Neural crest cell (in vitro differentiated cells): ENCODE measurements at regions not wholly inside any gene's neighbourhood (a gene's known extent, or its start where the extent isn't known, plus 50 kb on each side); places are given as distances from the start of the nearest gene placed in this dataset.

ENCODE experiments used
- DNase-seq: peaks from one replicate; pipeline ENCODE4 v3.0.0; 2021; ENCODE audit warnings: low read depth, mixed read lengths, low spot score
- H3K27ac Mint-ChIP-seq: one replicate; pipeline ENCODE4 v1.8.0; 2021; ENCODE audit warnings: mild to moderate bottlenecking, mixed read lengths; ENCODE audit not compliant: unreplicated experiment
- H3K27me3 Mint-ChIP-seq: 2 replicates; pipeline ENCODE4 v1.8.0; 2021; ENCODE audit warnings: low read depth, mild to moderate bottlenecking, mixed read lengths
- H3K36me3 Mint-ChIP-seq: 2 replicates; pipeline ENCODE4 v1.8.0; 2021; ENCODE audit warnings: low read depth, mild to moderate bottlenecking, mixed read lengths
- H3K4me1 Mint-ChIP-seq: 2 replicates; pipeline ENCODE4 v1.8.0; 2021; ENCODE audit warnings: mixed read lengths
- H3K4me3 Mint-ChIP-seq: one replicate; pipeline ENCODE4 v1.8.0; 2021; ENCODE audit warnings: mild to moderate bottlenecking, mixed read lengths
- H3K9me3 Mint-ChIP-seq: 2 replicates; pipeline ENCODE4 v1.8.0; 2021; ENCODE audit warnings: mixed read lengths
- TF ChIP-seq, protein P1 (sequence below): fragments of 200-600 bp; sonication (generic); conservative IDR thresholded peaks from 2 replicates; pipeline ENCODE4 v1.5.0; 2021; ENCODE audit warnings: antibody characterized with exemption, mild to moderate bottlenecking

GRCh38 chr10:23525406-23525805 lies 86.5 kb downstream of the OTUD1 start:
- Mint-ChIP-seq H3K4me3 (no peak overlapping the region), H3K4me1 (no peaks in the 10 kb centered on the region), H3K9me3 (no peaks in the 10 kb centered on the region), H3K36me3 (no peaks in the 10 kb centered on the region), H3K27me3 (peaks cover 19% of the 10 kb centered on the region), H3K27ac (no peak overlapping the region)
- TF ChIP-seq, protein P1, sequence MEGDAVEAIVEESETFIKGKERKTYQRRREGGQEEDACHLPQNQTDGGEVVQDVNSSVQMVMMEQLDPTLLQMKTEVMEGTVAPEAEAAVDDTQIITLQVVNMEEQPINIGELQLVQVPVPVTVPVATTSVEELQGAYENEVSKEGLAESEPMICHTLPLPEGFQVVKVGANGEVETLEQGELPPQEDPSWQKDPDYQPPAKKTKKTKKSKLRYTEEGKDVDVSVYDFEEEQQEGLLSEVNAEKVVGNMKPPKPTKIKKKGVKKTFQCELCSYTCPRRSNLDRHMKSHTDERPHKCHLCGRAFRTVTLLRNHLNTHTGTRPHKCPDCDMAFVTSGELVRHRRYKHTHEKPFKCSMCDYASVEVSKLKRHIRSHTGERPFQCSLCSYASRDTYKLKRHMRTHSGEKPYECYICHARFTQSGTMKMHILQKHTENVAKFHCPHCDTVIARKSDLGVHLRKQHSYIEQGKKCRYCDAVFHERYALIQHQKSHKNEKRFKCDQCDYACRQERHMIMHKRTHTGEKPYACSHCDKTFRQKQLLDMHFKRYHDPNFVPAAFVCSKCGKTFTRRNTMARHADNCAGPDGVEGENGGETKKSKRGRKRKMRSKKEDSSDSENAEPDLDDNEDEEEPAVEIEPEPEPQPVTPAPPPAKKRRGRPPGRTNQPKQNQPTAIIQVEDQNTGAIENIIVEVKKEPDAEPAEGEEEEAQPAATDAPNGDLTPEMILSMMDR = peak; percentile 40
- DNase-seq = no peak

DNA sequence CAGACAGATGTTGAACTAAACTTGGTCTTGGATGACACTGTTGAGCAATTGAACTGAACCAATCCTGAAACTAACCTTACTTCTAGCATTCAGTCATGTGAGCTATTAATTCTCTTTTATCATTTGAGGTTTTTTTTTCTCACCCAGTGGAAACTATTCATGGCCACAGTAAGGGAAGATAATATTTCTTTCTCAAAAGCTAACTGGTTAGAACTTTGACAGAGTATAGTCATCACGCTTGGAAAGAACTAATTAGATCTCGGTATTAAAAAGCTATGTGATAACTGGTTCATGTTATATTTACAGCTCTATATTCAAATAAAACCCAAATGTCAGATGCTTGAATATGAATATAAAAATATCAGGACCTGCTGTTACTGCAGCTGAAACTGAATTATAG lies 89.5 kb downstream of the OTUD1 start:
- peaks cover 3% of the 10 kb centered on the region for H3K27me3 Mint-ChIP-seq
- no peaks in the 10 kb centered on the region for H3K36me3 Mint-ChIP-seq
- DNase-seq = no peak
- TF ChIP-seq, protein P1 = no peak
- H3K4me1 Mint-ChIP-seq = no peaks in the 10 kb centered on the region
- H3K27ac Mint-ChIP-seq = no peak overlapping the region
- H3K4me3 Mint-ChIP-seq = no peak overlapping the region
- no peaks in the 10 kb centered on the region for H3K9me3 Mint-ChIP-seq

- peaks cover 4% of the 10 kb centered on the region for H3K27me3 Mint-ChIP-seq
- H3K27ac Mint-ChIP-seq = no peak overlapping the region
- H3K36me3 Mint-ChIP-seq = no peaks in the 10 kb centered on the region
- H3K4me3 Mint-ChIP-seq = no peak overlapping the region
- H3K4me1 Mint-ChIP-seq = no peaks in the 10 kb centered on the region
- DNase-seq = no peak
- TF ChIP-seq, protein P1 = no peak
- no peaks in the 10 kb centered on the region for H3K9me3 Mint-ChIP-seq
These were observed 90.8 kb downstream of the OTUD1 start for GRCh38 chr10:23529625-23530024.

- no peaks in the 10 kb centered on the region for H3K9me3 Mint-ChIP-seq
- TF ChIP-seq, protein P1 = peak; percentile 68
These were observed 91.2 kb downstream of the OTUD1 start for GRCh38 chr10:23530079-23530478.

GRCh38 chr10:23533212-23533611 lies 94.3 kb downstream of the OTUD1 start:
- DNase-seq = no peak
- Mint-ChIP-seq H3K9me3 (no peaks in the 10 kb centered on the region), H3K27ac (no peak overlapping the region), H3K4me1 (no peaks in the 10 kb centered on the region), H3K36me3 (no peaks in the 10 kb centered on the region), H3K27me3 (peaks cover 8% of the 10 kb centered on the region), H3K4me3 (no peak overlapping the region)
- TF ChIP-seq, protein P1 = no peak

More at GRCh38 chr10:23530079-23530478, 91.2 kb downstream of the OTUD1 start:
- Mint-ChIP-seq H3K27me3 (peaks cover 4% of the 10 kb centered on the region), H3K4me1 (no peaks in the 10 kb centered on the region), H3K27ac (no peak overlapping the region), H3K36me3 (no peaks in the 10 kb centered on the region), H3K4me3 (no peak overlapping the region)
- DNase-seq = no peak

- DNase-seq = no peak
- Mint-ChIP-seq H3K27ac (no peak overlapping the region), H3K4me1 (no peaks in the 10 kb centered on the region), H3K4me3 (no peak overlapping the region), H3K36me3 (no peaks in the 10 kb centered on the region), H3K27me3 (peaks cover 11% of the 10 kb centered on the region), H3K9me3 (peaks cover 2% of the 10 kb centered on the region)
- TF ChIP-seq, protein P1 = no peak
These were observed 95.5 kb downstream of the OTUD1 start for GRCh38 chr10:23534326-23534725.
